ENCODE measurements at regions not wholly inside any gene's neighbourhood (a gene's known extent, or its start where the extent isn't known, plus 50 kb on each side); places are given as distances from the start of the nearest gene placed in this dataset.
A peak's percentile ranks its signal among the peaks of the same experiment; 100 is the strongest.

DNA sequence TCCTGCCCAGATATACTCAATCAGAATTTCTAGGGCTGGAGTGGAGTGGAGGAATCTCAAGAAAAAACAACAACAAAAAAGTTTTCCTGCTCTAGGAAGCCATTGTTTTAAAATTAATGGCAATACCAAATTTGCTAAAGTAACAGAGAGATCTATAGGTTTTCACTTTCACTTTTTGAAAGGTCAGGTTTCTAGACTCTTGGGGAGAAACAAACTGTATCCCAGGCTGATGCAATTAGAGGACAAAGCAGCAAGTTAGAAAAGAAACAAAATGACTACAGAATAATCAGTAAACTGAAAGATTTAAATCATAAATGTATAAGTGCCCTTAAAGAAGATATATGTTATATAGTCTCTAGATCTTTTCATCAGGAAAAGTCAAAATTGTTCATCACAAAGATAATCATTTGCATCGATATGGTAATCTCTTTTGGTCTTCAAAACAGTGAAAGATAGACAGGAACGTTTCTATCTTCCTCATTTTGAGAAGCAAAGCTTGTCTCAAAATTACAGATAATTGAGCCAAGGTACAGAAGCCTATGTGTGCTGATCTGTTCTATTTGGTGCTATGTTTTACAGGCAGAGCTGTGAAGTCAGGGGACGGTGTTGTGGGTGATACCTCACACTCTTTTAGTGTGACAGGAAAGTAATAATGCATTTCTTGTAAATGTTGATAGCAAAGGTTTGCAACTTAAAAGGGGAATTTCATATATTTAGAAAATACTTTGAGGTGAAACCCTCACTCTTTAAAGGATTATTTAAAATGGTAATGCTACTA is 1746.6 kb upstream of the C9orf72 start:
- Histone ChIP-seq H3K27ac (ENCODE audit: low read depth, low read length) (no peak overlapping the region), H3K79me2 (ENCODE audit: control insufficient read depth in 1 of 2, insufficient read depth in 2 of 2, low read length in 2 of 2) (no peaks in the 10 kb centered on the region), H3K23me2 (ENCODE audit: low read depth, low read length) (no peaks in the 10 kb centered on the region), H3K27me3 (replicated peaks in 1 of 4; ENCODE audit: control insufficient read depth in 3 of 4, extremely low read depth in 1 of 4, insufficient read depth in 3 of 4, low read length in 3 of 4) (no peaks in the 10 kb centered on the region; a peak in 1 of 7 replicates), H2AK5ac (ENCODE audit: low read depth, low read length) (no peak overlapping the region), H3K9me3 (ENCODE audit: insufficient read depth in 2 of 2, low read depth in 1 of 2, low read length in 1 of 2) (no peaks in the 10 kb centered on the region), H3K4me3 (ENCODE audit: extremely low read depth in 1 of 4, insufficient read depth in 2 of 4, low read depth in 3 of 4, low read length in 4 of 4) (no peak overlapping the region), H3K4me1 (replicated peaks in 1 of 4; ENCODE audit: control insufficient read depth in 3 of 4, insufficient read depth in 4 of 4, low read length in 3 of 4) (peaks cover 0 to 4% (median 2%) of the 10 kb centered on the region in 4 experiments; a peak in 1 of 7 replicates), H3K56ac (replicated peaks; ENCODE audit: insufficient read length, low read depth, low read length) (no peak overlapping the region), H3K4ac (replicated peaks; ENCODE audit: insufficient read length, low read depth, low read length) (no peak overlapping the region), H2BK15ac (ENCODE audit: low read length) (no peak overlapping the region), H2BK120ac (replicated peaks; ENCODE audit: low read depth, low read length) (peak overlapping the region; percentile 29), H3K4me2 (ENCODE audit: insufficient read depth in 1 of 2, low read depth in 2 of 2, low read length in 2 of 2) (no peak overlapping the region), H2BK20ac (ENCODE audit: low read length) (no peak overlapping the region), H3K18ac (ENCODE audit: extremely low read depth, low read length) (no peak overlapping the region), H4K20me1 (replicated peaks in 1 of 2; ENCODE audit: control insufficient read depth in 1 of 2, insufficient read depth in 2 of 2, low read length in 2 of 2) (no peaks in the 10 kb centered on the region), H2AFZ (ENCODE audit: low read length) (peak overlapping the region; percentile 47; the same call in 1 of the 2 replicates), H4K5ac (ENCODE audit: insufficient read length, low read depth, low read length) (no peak overlapping the region), H2BK5ac (ENCODE audit: low read depth, low read length) (no peak overlapping the region), H3K36me3 (ENCODE audit: control insufficient read depth in 2 of 4, insufficient read depth in 4 of 4, low read length in 3 of 4) (no peaks in the 10 kb centered on the region), H4K91ac (replicated peaks; ENCODE audit: insufficient read length, low read length) (no peak overlapping the region), H4K8ac (ENCODE audit: extremely low read depth, insufficient read depth, low read length) (no peak overlapping the region), H3K14ac (ENCODE audit: insufficient read length) (no peak overlapping the region), H3K23ac (ENCODE audit: insufficient read length) (no peak overlapping the region), H3K79me1 (ENCODE audit: low read depth, low read length) (no peaks in the 10 kb centered on the region), H3K9ac (replicated peaks in 1 of 4; ENCODE audit: extremely low read depth in 1 of 4, low read depth in 3 of 4, low read length in 3 of 4) (no peak overlapping the region; a peak in 1 of 7 replicates), H2BK12ac (ENCODE audit: low read depth, low read length) (no peak overlapping the region)
- whole genome bisulfite sequencing, 2 experiments (ENCODE audit: extremely low coverage in 1 of 2, insufficient coverage in 1 of 2, insufficient read length in 1 of 2, insufficient replicate concordance in 2 of 2, low coverage in 1 of 2, low lambda C conversion rate in 2 of 2, missing lambda C conversion rate in 1 of 2), result 85% methylated on average over 3 of the region's 3 CpGs; no CpG with 5 or more reads in 1 of the 2 experiments
- ChIA-PET CTCF (ENCODE audit: partially characterized antibody) (no interaction called here), POLR2A (ENCODE audit: partially characterized antibody) (no interaction called here)
- DNase-seq (ENCODE audit: low read depth in 1 of 2, low spot score in 2 of 2) (no peak), FAIRE-seq (no peak)
- TF ChIP-seq, protein P1, sequence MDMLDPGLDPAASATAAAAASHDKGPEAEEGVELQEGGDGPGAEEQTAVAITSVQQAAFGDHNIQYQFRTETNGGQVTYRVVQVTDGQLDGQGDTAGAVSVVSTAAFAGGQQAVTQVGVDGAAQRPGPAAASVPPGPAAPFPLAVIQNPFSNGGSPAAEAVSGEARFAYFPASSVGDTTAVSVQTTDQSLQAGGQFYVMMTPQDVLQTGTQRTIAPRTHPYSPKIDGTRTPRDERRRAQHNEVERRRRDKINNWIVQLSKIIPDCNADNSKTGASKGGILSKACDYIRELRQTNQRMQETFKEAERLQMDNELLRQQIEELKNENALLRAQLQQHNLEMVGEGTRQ (IDR thresholded peaks at IDR 0.05; ENCODE audit: low read length), result no peak
- no peak for TF ChIP-seq CHD1 (IDR thresholded peaks at IDR 0.05; ENCODE audit: low read depth, low read length)
- TF ChIP-seq POLR2A (IDR thresholded peaks at IDR 0.05; ENCODE audit: control extremely low read depth in 1 of 2, low read depth in 2 of 2, low read length in 2 of 2), result no peak
- no peak for TF ChIP-seq TEAD4 (IDR thresholded peaks at IDR 0.05; ENCODE audit: low read depth, low read length)
- TF ChIP-seq EGR1 (IDR thresholded peaks at IDR 0.05; ENCODE audit: borderline replicate concordance, low read depth, low read length), result no peak
- TF ChIP-seq KDM5A (IDR thresholded peaks at IDR 0.05; ENCODE audit: low read length), result no peak
- no peak for TF ChIP-seq RNF2 (IDR thresholded peaks at IDR 0.05; ENCODE audit: borderline replicate concordance, low read depth, low read length, missing control alignments, poor library complexity, severe bottlenecking)
- TF ChIP-seq, protein P2, sequence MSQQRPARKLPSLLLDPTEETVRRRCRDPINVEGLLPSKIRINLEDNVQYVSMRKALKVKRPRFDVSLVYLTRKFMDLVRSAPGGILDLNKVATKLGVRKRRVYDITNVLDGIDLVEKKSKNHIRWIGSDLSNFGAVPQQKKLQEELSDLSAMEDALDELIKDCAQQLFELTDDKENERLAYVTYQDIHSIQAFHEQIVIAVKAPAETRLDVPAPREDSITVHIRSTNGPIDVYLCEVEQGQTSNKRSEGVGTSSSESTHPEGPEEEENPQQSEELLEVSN (IDR thresholded peaks at IDR 0.05), result no peak
- no peak for TF ChIP-seq SRF (IDR thresholded peaks at IDR 0.05; ENCODE audit: low read depth, low read length)
- no peak for TF ChIP-seq NRF1 (IDR thresholded peaks at IDR 0.05; ENCODE audit: low read depth, low read length)
- no peak for TF ChIP-seq RFX5 (IDR thresholded peaks at IDR 0.05; ENCODE audit: borderline replicate concordance, low read depth, low read length)
